ENCODE measurements at regions not wholly inside any gene's neighbourhood (a gene's known extent, or its start where the extent isn't known, plus 50 kb on each side); places are given as distances from the start of the nearest gene placed in this dataset.

DNA sequence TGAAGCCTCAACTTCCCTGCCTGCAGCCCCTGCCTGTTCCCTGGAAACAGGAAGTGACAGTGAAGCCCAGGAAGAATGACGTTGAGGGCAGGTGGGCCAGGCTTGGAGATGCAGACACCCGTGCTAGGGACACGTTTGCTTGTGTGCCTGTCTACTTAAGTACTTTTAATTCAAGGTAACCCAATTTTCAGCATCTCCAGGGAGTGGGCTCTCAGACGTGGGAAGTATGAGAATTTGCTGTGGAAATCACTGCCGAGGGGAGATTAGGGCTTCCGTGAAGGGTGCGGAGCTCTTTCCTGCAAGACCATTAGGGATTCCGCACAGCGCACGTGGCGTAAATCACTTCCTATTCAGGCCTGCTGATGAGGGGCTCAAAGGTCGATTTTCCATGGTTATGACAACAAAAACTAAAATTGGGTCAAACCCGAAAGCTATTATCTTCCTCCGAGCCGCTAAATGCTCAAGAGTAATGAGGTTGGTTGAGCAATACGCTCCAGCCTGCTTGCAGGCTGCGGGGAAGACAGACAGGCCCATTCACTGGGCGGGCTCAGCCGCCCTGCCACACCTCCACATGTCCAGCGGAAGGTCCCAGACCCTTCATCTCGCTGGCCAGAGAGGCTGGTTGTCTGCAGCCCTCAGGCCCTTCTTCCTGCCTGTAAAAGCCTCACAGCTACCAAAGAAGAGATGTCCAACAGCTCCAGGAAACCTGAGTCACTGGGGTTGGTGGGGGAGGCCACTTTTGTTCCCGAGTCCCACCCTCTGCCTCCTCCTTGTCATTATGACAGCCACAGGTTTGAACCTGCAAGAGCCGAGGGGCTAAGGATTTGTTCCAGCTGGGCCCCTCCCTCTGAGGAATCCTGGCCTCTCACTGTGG, 109.9 kb downstream of the RBFOX3 start:
- no peak for DNase-seq

DNA sequence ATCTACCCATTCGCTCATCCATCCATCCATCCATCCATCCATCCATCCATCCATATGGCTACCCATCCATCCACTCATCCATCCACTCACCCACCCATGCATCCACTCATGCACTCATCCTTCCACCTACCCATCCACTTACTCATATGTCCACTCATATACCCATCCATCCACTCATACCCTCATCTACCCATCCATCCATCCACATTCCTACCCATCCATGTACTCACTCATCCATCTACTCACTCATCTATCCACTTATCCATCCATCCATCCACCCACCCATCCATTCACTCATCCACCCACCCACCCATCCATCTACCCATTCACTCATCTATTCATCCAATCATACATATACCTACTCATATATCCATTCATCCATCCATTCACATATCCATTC, 112.0 kb downstream of the RBFOX3 start:
- DNase-seq: no peak

DNA sequence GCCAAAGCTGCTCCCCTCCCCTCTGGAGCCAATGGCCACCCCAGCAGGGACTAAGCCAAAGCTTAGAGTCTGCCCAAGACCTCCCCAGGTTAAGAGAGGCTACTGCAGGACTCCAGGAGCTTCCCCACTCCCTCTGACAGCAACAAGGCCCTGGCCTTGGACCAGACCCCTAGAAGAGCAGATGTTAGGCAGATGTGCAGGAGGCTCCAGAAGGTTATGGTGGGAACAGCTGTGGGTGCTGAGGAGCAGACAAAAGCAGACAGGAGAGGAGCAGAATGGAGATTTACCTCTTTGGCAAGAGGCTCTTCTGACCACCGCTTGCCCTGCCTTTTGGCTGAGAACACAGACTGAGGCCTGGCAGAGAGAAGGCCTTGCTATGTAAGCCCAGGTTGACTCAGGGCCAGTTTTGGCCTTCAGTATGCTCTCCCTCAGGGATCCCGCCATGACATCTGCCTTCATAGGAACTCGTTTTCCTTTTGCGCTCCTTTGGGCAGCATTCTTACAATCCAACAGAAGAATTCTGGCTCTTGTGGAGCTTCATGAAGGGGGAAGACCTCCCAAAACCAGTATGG, 113.0 kb downstream of the RBFOX3 start:
- DNase-seq: no peak

DNA sequence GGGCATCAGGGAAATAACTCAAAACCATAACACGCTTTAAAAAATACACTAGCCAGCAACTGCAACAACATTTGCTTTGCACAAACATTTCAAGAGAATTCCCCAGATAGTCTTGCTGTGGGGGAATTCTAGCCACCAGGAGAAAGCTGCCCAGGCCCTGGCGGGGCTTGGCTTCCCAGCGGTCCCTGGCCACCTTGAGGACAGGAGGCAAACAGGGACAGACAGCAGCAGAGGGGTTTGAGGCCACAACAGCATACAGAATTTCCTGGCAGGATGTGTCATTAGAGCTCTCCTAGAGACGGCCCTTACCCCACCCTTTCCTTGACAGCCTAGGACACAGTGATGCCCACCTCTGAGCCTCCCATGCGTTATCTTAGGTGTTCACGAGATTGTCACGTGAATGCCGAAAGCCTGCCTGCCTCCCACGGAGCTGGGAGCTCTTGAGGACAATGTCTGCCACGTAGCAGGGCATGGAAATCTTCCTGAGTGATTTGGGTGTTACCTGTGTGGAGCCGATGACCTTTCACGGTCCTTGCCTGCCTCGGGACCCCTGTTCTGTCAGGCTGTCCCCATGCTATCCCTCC, 114.3 kb downstream of the RBFOX3 start:
- no peak for DNase-seq

DNA sequence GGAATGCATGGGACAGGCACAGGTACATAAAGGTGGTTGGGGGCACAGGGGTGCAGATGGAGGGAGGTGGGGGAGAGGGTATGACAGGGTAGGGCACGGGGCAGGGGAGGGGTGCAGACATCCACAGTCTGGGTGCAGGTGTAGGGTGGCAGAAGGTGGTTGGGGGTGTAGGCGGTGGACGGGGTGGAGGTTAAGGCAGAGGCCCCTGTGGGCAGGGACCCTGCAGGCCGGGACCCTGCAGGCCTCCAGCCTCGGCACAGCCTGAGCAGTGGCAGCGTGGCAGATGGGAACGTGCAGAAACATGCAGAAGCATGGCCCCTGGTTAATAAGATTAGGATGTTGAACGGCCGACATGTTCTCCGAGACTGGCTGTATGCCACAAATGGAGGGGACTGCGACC, 115.2 kb downstream of the RBFOX3 start:
- no peak for DNase-seq

DNA sequence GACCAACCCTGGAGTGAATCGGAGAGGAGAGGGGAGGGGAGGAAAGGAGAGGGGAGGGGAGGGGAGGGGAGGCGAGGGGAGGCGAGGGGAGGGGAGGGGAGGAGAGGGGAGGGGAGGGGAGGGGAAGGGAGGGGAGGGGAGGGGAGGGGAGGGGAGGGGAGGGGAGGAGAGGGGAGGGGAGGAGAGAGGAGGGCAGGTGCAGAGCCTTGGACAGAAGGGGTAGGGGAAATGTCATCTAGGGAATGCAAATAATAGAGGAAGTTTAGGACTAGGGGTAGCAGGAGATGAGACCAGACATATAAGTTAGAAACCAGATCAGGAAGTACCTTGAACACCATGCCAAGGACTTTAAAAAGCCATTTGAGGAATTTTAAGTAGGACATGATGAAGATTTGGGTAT, 119.8 kb downstream of the RBFOX3 start:
- no peak for DNase-seq

DNA sequence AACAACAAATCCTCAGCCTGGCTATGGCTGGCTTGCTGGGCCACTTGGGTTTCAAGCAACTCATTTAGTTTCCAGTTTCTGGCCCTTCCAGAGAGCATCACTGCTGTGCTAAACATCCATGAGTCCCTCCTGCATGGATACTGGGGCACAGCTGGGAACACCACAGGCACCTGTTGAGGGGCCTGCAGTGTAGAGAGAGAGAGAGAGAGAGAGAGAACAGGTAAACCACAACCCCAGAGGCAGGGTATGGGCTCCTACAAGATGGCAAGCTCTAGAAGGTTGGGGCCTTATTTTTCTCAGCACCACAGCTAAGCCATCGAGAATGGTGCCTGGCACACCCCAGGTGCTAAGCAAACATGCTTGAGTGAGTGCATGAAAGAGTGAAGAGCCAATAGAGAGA, 120.3 kb downstream of the RBFOX3 start:
- DNase-seq: no peak

DNA sequence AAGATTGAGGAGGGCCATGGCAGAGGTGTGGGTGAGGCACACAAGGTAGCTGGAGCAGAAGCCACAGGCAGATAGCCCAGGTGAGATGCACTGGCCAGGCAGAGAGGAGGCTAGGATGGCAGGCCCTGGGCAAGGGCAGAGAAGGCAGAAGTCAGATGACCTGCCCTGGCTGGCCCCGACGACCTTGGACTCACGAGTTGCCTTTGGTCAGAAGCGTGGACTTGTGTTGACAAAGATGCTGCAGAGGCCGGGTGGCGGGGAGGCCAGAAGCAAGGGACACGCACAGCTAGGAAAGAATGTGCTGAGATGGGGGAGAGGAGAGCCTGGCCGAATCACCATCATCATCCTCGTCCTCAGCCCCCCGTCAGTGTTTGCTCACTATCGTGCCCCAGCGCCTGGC, 123.7 kb downstream of the RBFOX3 start:
- no peak for DNase-seq

DNA sequence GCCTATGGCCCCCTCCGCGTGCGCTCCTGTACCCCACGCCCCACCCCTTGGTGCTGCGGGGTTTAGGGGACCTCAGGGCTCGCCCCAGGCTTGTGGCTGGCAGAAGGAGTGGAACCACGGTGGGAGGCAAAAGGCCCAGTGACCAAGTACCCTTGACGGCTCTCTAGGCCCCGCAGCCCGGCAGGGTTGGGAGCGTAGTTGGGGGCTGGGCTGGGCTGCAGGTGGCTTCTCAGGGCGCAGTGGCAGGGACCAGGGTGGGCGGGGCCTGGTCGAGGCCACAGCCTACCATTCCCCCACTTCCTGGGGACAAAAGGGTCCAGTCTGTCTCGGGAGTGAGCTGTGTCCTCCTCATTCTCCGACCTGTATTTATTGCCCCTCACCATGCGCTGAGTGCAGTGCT, 124.9 kb downstream of the RBFOX3 start:
- no peak for DNase-seq

DNA sequence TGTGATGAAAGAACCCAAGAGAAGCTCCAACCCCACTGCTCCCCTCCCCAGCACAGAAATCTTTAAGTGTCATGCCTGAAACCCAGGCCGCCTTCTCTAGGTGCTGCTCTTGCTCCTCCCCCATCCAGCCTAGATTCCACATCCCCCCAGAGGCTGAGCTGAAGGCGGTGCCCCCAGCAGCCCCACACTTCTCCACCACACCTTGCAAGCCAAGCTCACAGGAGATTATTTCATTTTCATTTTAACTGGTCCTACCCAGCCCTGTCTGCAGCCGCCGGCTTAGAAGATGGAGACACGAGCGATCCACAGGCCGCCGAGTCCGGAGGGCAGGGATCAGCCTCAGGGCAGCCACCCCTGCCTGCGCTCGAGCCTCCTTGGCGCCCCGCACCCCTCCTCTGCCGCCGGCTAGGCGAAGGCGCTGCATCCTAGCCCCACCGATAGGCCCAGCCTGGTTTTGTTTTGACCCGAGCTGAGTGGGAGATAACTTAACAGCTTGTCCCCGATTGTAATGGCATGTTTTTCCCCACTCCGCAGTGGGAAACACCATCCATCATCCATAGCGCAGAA, 125.3 kb downstream of the RBFOX3 start:
- DNase-seq: no peak

DNA sequence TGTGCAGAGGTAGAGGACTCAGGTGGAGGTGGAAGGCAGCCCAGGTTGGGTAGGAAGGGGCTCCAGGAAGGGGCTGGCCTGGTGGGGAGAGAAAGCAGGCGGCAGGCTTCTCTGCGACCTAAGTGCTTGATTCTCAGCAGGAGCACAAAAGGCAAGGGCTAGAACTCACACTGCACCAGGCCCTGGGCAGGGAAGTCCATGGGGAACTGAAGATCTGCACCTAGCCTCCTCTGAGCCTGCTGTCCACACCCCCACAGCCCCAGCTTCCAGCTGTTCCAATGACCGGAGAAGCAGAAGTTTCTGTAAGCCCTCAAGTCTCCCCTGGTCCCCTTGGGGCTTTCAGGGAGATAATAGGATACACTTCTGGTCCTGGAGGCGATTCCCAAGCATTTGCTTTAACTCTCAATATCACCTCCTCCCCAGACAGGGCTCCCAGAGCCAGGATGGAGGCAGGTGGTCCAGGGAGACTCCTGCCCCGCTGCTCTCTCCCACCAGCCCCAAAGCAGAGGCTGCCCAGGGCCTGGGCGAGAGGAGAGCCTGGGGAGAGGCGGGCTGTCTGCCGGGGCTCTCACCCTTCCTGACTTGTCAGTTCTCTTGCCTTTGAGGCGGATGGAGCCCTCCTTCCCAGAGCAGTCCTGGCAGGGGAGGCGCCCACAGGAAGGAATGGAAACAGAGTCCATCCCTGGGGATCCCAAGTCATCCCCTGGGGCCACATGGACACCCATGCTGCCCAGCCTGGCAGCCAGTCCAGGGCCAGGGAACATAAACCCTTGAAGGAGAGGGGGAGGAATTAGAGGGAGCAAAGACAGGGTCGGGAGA, 126.0 kb downstream of the RBFOX3 start:
- no peak for DNase-seq

DNA sequence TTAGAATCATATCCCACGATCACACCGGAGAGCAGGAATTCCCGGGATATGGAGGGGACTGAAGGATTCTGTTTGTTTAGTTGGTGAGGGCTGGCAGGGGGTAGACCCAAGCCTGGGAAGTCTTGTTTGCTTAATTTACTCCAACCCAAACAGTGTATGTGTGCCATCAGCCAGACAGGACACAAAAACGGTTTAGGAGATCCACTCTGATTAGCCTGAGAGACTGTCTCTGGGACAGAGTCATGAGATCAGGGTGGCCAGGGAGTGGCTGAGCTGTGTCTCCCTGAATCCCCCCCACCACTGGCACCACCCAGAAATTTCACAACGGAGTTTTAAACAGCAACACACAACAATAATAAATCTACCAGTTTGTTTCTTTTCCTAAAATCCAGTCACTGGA, 127.0 kb downstream of the RBFOX3 start:
- no peak for DNase-seq

DNA sequence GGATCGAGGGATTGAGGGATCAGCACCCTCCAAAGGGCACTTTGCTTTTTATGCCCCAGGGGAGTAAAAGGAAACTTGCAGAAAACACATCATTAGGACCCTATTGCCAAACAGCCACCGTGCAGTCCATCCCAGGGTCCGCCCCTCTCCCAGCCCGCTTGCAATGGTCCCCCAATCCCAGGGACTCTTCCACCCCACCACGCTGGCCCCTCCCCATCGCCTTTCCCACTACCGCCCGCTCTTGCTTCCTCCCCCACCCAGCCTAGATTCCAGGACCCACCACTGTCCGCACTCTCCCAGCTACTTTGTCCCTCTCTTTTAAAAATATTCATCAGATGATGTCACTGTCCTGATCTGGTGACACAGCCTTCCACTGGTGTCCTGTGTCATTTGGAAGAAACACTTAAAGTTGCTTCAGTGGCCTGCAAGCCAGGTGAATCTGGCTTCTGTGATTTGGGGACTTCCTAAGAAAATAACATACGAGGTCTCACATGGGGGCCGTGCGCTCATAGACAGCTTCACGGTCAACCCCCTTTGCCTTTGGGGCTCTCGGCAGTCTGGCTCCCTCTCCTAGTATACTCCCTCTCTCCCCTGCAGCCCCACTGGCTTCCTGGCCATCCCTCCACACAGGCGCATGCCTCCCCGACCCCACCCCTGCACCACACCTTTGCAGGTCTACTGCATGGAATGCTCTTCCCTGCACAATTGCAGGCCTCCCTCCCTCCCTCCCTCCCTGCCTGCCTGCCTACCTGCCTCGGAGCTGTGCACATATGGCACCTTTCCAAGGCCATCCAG, 127.9 kb downstream of the RBFOX3 start:
- no peak for DNase-seq

DNA sequence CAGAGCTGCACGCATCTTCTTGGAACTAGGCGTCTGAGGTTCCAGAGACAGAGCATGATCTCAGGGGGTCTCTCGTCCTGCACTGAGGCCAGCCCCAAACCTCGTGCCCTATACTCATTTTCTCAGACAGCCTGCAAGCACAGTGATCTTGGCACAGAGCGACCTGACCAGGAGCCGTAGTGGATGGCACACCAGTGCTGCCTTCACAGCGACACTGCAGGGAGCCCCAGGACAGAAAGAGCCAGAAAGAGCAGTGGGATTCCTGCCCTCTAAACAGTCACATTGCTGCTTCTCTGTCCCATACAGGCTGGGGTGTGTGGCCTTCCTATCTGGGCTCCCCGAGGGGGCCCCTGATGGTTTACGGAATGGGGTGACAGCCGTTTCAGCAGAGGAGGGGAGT, 131.0 kb downstream of the RBFOX3 start:
- no peak for DNase-seq

DNA sequence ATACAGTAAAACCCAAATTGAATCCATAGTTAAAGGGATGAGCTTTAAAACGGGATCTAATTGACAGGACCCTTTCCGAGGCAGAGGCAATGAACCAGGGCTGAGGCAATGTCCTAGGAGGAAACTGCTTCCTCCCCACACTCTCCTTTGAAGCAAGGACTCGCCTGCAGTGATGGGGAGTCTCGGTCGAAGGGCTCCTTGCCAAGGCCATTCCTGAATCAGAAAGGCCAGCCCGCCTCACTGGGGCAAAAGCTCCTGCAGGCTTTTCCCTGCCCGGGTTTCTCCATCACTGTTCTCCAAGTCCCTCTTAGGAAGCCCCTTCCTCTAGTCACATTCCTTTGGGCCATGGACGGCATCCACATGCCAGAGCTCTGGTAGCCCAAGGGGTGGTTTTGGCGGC, 132.0 kb downstream of the RBFOX3 start:
- no peak for DNase-seq

DNA sequence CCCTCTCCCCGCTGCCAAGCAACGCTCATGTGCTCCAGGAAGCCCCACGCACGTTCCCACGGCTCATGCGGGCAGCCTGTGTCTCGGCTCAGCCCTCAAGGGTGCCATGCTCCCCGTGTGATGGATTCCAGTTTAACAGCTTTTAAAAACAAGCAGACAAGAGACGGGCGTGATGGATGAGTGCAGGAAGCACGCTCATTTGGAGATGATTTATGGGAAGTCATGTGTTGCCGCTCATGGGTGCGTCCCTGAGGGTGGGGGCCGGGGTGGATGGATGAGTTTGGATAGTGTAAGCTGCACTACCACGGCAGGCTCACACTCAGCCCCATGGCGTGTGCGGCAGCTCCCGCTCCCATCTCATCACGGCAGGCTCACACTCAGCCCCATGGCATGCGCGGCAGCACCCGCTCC, 132.8 kb downstream of the RBFOX3 start:
- DNase-seq: no peak

DNA sequence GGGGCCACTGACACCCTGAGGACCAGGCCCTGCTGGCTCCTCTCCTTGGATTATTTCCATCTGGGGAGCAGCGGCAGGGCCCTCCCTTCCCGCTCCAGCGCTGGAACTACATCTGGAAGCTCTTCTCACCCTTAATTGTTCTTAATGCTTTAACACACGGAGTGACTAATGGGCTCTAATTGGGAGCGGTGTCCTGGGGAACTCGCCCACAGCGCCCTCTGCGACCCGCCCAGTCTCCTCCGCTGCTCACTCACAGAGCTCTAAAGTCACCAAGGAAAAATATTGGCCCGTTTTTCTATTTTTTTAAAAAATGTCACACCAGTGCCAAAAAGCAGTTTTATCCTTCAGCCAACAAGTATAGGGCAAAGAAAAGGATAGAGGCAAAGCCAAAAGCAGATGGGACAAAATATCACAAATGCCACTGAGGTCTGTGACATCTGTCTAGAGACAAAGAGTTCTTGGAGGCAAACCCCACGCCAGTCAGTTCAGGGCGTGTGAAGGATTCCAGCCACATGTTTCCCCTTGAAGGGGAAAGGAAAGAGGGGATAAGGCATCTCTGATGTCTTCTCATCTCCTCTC, 134.7 kb downstream of the RBFOX3 start:
- DNase-seq: no peak

DNA sequence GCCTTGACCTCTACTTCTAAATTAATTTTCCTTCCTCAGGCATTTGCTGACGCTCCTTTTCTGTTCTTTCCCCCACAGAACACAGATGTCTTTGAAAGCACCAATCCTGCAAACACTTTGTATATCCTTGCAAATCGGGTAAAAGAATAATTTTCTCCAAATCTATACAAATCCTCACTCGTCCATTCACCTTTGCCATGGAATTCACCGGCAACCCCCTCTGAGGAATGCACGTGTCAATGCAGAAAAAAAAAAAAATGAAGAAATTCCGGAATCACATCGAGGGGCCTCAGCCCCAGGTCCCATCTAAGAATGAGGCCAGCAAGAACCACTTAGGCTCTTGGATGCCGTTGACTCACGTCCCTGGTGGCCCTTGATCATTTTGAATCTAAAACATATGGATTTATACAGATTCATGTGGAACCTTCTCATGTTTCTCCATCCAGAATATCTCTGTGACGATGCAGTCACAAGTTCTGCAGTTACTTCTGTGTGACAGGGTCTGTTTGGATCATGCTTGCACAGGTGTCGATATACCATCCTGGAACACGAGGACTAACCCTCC, 136.9 kb downstream of the RBFOX3 start:
- no peak for DNase-seq

DNA sequence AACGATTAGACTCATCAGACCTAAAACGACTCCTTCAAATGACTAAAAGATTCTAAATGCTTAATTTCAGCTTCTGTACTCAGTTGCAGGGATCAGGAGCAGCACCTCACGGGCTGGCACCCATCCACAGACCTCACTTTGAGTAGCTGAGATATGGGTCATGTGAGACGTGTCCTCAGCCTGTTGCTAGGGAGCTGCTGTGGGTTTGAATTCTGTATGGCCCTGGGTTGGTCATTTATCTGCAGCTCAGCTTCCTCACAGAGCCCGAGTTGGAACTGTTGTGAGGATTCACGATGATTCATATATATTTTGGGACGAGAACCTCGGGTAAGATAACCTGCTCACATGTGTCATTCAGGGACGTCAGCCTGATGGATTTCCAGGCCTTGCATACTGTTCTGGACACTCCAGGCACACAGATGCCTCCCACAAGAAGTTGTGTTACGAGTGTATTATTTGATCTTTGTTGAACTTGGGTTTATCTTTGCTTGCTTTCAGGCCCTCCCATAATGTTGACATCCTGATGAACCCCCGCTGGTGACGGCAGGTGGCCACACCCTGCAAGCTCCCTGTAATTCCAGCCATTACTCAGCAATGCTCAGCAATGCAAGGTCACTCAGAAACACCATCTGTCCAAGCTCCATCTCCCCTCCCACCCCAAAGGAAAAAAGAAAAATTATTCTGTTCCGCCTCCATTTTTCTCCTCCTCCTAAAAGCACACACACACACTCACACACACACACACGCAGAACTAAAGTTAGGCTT, 137.6 kb downstream of the RBFOX3 start:
- no peak for DNase-seq

DNA sequence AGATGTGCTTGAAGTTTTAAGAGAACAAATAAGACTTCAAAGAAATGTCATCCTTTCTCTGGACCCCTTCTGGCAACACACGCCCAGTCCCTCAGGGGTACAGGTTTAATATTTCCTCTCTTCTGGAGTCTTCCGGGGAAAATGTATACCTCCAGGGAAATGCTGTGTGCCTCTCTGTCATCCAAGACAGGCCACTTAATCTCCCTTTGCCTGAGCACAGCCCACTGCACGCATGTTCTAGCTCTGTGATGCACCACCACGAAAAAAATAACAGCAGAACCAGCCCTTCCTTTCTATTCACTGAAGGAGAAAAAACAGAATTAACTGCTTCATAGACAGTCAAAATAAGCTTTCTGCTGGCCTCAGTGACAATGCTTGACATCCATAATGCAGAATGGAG, 140.1 kb downstream of the RBFOX3 start:
- DNase-seq: no peak

DNA sequence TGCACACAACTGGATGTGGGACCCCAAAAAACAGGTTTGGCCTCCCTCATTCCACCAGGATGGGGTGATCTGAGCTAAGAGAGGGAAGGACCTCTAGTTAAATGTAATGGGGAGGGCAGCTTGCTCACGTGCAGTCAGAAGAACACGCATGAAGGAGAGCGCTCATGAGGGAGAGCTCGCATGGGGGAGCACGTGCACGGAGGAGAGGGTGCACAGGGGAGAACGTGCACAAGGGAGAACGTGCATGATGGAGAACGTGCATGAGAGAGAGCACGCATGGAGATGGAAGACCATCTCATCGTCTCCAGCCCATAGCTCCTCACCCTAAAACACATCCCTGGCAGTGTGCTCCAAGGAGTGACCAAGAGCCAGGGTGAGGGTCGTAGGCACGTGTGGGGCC, 141.2 kb downstream of the RBFOX3 start:
- DNase-seq: no peak
